ENCODE measurements at regions not wholly inside any gene's neighbourhood (a gene's known extent, or its start where the extent isn't known, plus 50 kb on each side); places are given as distances from the start of the nearest gene placed in this dataset.

DNA sequence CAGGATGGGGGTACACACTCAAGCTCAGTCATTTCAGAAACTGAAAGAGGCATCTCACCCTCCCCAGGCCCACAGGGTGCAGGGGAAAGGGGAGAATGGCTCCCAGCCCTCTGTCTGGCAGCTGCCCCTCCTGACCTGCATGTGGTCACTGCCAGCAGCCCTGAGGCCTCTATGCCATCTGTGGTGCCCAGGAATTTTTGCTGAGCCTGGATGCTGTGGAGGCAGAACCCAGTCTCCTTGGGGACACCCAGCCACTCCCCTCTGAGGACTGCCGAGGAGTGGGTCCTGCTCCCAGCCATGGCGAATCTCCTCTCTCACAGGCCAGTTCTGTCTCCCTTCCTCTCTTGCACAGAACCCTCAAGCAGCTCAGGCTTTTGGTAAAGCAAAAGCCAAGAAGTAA lies 104.0 kb upstream of the ALDH1B1 start:
- TF ChIP-seq CTCF (IDR thresholded peaks at IDR 0.05) (no peak), POLR2A (IDR thresholded peaks at IDR 0.05) (no peak)

All from body of pancreas (tissue), 4 donors.